ENCODE measurements at regions not wholly inside any gene's neighbourhood (a gene's known extent, or its start where the extent isn't known, plus 50 kb on each side); places are given as distances from the start of the nearest gene placed in this dataset.

DNA sequence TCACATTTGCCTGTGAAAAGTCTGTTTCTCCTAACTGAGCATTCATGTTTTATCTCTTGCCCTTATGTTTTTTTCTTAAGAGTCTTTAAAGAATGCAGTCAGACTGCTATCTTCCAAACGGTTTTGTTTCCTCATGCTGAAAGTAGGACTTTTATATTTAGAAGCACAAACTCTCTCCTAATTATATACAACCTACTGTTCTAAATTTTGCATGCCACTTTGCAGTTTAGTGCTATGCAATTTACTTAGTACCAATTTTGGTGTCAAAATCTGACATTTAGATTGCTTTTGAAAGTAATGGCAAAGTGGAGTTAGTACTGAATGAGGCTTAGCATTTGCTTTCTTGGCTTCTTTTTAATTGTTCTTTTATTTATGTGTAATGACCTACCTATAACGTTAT lies 55.1 kb upstream of the PCDH20 start:
- Histone ChIP-seq H3K9me3 (ENCODE audit: control insufficient read depth, low read depth, low read length) (no peaks in the 10 kb centered on the region), H3K4me3 (ENCODE audit: low read length) (no peak overlapping the region)

DNA sequence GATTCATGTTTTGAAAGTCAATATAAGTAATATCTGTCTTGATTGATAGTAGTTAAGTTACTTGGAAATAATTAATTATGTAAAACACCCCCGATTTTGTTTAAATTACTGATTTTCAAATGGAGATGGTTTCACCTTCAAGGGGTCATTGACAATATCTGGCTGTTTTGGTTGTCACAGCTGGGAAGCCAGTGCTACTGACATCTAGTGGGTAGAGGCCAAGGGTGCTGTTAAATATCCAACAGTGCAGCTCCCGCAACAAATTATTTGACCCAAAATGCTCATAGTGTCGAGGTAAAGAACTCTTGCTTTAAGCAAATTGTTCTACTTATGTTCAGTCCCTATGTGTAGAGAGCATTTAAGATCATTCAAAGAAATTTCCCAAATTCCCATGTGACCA lies 50.6 kb upstream of the PCDH20 start:
- Histone ChIP-seq H3K9ac (ENCODE audit: low read length) (no peak overlapping the region), H3K4me1 (ENCODE audit: control insufficient read depth, low read depth, low read length) (no peaks in the 10 kb centered on the region), H3K27ac (ENCODE audit: low read length) (no peak overlapping the region), H3K27me3 (ENCODE audit: control insufficient read depth, insufficient read depth, low read length) (no peaks in the 10 kb centered on the region), H3K4me3 (ENCODE audit: low read length) (no peak overlapping the region), H3K36me3 (ENCODE audit: control insufficient read depth, low read depth, low read length) (no peaks in the 10 kb centered on the region), H3K9me3 (ENCODE audit: control insufficient read depth, low read depth, low read length) (no peaks in the 10 kb centered on the region)

More for the DNA sequence above, 55.1 kb upstream of the PCDH20 start:
- H3K27me3 ChIP-seq (ENCODE audit: control insufficient read depth, insufficient read depth, low read length): no peaks in the 10 kb centered on the region
- H3K4me1 ChIP-seq (ENCODE audit: control insufficient read depth, low read depth, low read length): no peaks in the 10 kb centered on the region
- H3K27ac ChIP-seq (ENCODE audit: low read length): no peak overlapping the region
- H3K9ac ChIP-seq (ENCODE audit: low read length): no peak overlapping the region
- H3K36me3 ChIP-seq (ENCODE audit: control insufficient read depth, low read depth, low read length): no peaks in the 10 kb centered on the region
